C4-2B (cell line): ENCODE measurements at regions not wholly inside any gene's neighbourhood (a gene's known extent, or its start where the extent isn't known, plus 50 kb on each side); places are given as distances from the start of the nearest gene placed in this dataset.

Source experiments
- CTCF ChIP-seq: fragments of 450-650 bp; conservative IDR thresholded peaks from 2 replicates; pipeline ENCODE4 v1.5.1; 2017; ENCODE audit warnings: mild to moderate bottlenecking
- ZFX ChIP-seq: fragments of 450-650 bp; IDR thresholded peaks from 2 replicates; pipeline ENCODE4 v1.6.1; 2017

- no peak for TF ChIP-seq ZFX
- no peak for TF ChIP-seq CTCF
Measured at GRCh38 chrX:78437621-78438020, 110.2 kb upstream of the CYSLTR1 start.
